Stimulated activated naive CD8-positive, alpha-beta T cell treated with anti-CD3 and anti-CD28 coated beads, Interleukin-15, Interleukin-2, amounts not matched to agents 100 U/mL and 50 U/mL, for 24 hours (primary cell): ENCODE measurements at regions not wholly inside any gene's neighbourhood (a gene's known extent, or its start where the extent isn't known, plus 50 kb on each side); places are given as distances from the start of the nearest gene placed in this dataset.
A peak's percentile ranks its signal among the peaks of the same experiment; 100 is the strongest.

Source experiments
- ATAC-seq: fragments of 150-1000 bp; cut with Tn5 transposase; one replicate; pipeline ENCODE4 v1.10.0; 2021
- DNase-seq: peaks from one replicate; pipeline ENCODE4 v3.0.0; 2021

GRCh38 chr6:134866563-134866962 lies 83.3 kb downstream of the ALDH8A1 start:
- DNase-seq, result no peak
- ATAC-seq, result no peak

DNA sequence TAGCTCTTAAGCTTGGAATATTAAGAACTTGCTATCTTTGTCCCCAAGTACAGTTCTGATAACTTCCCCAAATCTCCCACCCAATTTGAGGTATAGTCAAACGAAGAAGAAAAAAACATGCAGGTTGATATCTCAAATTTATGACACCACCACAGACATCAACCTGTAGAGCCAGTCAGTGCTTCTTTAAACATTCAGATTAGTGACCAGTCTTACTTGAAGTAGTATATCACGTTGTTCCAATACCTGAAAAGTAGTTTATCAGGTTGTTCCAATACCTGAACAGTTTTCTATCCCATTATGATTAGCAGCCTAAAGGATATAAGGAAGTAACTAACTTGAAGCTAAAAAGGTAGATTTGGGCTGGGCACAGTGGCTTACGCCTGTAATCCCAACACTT lies 85.3 kb downstream of the ALDH8A1 start:
- ATAC-seq, result no peak
- no peak for DNase-seq

DNA sequence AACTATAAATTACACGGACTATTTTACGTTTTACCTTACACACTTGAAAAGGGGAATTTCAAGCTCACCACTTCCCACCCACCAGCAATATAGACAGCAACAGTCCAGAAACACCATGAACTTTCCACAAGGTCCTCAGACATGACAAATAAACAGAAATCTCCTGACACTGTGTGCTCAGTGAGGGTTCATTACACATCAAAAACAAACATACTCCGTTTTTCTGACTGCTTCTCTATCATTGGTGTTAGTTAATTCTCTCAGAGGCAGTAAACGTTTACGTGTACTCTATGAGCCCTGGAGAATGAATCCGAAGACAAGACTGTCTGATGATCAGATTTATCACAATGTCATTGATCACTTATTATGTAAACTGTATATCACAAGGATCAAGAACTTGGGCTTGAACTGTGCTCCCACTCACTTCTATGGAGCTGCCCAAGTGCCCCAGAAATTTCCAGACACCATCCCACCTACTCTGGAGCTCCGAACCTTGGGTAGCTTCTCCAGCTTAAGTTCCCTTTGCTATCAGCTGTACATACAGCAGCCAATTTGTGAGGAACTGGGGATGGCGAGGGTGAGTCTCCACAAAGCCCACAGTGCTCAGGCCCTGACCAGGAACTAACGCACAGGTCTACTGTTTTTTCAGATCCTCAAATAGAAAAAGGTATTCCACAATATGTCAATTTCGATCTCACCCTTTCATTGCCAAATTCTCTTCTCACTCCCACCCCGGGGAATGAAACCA lies 86.0 kb downstream of the ALDH8A1 start:
- no peak for ATAC-seq

DNA sequence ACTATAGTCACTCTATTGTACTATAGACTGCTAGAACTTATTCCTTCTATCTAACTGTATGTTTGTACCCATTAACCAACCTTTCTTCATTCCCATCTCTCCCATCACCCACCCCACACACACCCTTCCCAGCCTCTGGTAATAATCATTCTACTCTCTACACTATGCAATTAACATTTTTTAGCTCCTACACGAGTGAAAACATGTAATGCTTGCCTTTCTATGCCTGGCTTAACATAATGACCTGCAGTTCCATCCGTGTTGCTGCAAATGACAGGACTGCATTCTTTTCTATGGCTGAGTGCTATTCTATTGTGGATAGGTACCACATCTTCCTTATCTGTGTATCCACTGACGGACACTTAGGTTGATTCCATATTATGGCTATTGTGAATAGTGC lies 95.5 kb downstream of the ALDH8A1 start:
- no peak for ATAC-seq

More for the DNA sequence above, 86.0 kb downstream of the ALDH8A1 start:
- no peak for DNase-seq

GRCh38 chr6:134853111-134854055 lies 96.5 kb downstream of the ALDH8A1 start:
- ATAC-seq, result no peak
- DNase-seq, result no peak

More for the DNA sequence above, 95.5 kb downstream of the ALDH8A1 start:
- no peak for DNase-seq

- no peak for DNase-seq
- ATAC-seq, result no peak
Observed at GRCh38 chr6:134851548-134851947, 98.4 kb downstream of the ALDH8A1 start.

GRCh38 chr6:134850721-134851305 lies 99.1 kb downstream of the ALDH8A1 start:
- no peak for DNase-seq
- no peak for ATAC-seq

DNA sequence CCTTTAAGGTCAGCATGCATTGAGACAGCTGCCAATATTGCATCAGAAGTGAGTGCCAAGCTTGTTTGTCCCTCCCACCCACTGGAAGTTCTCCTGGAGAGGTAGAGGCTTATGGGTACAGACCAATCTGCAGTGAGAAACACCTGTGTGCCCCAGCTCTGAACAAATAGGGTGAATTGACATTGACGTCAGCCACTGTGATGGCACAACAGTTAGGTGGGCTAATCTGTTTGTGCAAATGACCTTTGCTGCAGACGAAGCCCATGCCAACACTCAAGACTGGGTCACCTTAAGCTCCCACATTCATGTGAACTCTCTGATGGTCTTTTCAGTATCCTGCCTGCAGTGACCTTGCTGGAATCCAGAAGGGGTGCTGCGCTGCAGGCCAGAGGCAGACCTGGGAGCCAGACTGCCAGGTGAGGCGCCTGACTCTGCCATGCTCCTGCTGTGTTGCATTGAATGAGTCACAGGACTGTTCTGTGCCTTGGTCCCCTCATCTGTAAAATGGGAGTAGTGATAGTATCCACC lies 99.9 kb downstream of the ALDH8A1 start:
- DNase-seq, result no peak

GRCh38 chr6:134848076-134848475 lies 101.8 kb downstream of the ALDH8A1 start:
- no peak for ATAC-seq

More for the DNA sequence above, 99.9 kb downstream of the ALDH8A1 start:
- no peak for ATAC-seq

GRCh38 chr6:134846865-134847264 lies 103.0 kb downstream of the ALDH8A1 start:
- DNase-seq (no peak), ATAC-seq (no peak)

More at GRCh38 chr6:134848076-134848475, 101.8 kb downstream of the ALDH8A1 start:
- no peak for DNase-seq

- ATAC-seq, result no peak
- no peak for DNase-seq
Observed at GRCh38 chr6:134846031-134846430, 103.9 kb downstream of the ALDH8A1 start.

GRCh38 chr6:134844120-134844519 lies 105.8 kb downstream of the ALDH8A1 start:
- ATAC-seq (no peak), DNase-seq (no peak)

DNA sequence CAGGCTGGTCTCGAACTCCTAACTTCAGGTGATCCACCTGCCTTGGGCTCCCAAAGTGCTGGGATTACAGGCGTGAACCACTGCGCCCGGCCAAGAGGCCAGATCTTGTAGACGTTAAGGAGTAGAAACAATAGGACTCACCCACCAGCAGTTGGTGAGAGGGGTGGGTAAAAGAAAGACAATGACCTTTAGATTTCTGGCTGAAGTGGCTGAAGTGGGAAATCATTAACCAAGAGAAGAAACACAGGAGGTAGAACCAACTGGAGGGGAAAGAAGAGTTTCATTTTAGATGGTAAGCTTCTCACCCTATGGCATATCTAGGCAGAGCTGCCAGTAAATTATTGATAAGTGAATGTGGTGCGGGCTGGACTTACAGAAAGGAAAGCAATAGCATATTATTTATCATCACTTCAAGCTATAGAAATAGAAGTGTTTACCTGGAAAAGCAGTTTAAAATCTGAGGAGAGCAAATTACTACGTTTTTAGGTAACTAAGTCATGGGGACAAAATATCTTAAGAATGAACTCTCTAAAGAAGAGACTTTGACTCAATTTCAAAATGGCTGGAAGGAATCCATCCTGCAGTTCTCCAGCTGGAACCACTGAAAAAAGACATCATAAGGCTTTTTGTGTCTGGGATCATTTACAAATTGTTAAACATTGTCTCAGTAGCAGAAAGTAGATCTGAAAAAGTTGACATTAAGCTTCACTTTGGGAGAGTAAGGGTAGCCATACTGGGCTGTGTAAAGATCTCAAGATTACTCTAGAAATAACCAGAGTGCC lies 109.6 kb downstream of the ALDH8A1 start:
- ATAC-seq (no peak), DNase-seq (no peak)

GRCh38 chr6:134835993-134836392 lies 113.9 kb downstream of the ALDH8A1 start:
- no peak for DNase-seq
- no peak for ATAC-seq

GRCh38 chr6:134830940-134831339 lies 119.0 kb downstream of the ALDH8A1 start:
- DNase-seq (no peak), ATAC-seq (no peak)

- DNase-seq (no peak), ATAC-seq (no peak)
Observed at GRCh38 chr6:134830194-134830593, 119.7 kb downstream of the ALDH8A1 start.

GRCh38 chr6:134828641-134829040 lies 121.3 kb downstream of the ALDH8A1 start:
- ATAC-seq (no peak), DNase-seq (no peak)

- DNase-seq (no peak), ATAC-seq (no peak)
Observed at GRCh38 chr6:134826889-134827737, 122.8 kb downstream of the ALDH8A1 start.

- ATAC-seq, result no peak
- no peak for DNase-seq
Observed at GRCh38 chr6:134823710-134824034, 126.2 kb downstream of the ALDH8A1 start.

GRCh38 chr6:134822920-134823709 lies 126.8 kb downstream of the ALDH8A1 start:
- ATAC-seq (peak; percentile 87), DNase-seq (peak; percentile 20)
